GM12872 (cell line): ENCODE measurements at regions not wholly inside any gene's neighbourhood (a gene's known extent, or its start where the extent isn't known, plus 50 kb on each side); places are given as distances from the start of the nearest gene placed in this dataset.

Experiments used
- TF ChIP-seq, protein P1 (sequence below): IDR thresholded peaks from 3 replicates; pipeline ENCODE4 v1.5.1; 2011; ENCODE audit warnings: low read depth, mild to moderate bottlenecking, low read length, moderate library complexity; ENCODE audit not compliant: insufficient read depth

DNA sequence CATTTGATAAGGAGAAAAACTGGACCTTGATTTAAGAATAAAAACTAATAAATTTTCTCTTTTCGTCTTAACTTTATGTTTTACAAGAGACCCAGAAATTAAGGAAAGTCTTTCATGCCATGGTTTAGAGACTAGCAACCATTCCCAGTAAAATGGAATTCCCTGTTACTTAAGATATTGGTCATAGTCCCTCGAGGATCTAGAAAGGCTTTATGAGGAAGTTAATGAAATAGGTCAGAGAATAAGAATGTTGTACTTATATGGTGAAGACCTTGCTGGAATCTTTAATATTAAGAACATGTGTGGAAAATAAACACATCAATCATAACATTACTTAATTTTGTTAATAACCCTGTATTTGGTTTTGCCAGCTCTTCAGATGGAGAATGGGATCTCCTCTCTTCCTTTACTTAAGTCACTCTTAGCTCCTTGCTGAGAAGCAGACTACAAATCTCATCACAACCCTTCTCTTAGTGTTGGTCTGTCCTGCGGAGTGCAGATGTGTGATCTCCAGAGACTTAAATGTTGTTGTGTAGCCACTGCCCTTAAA, 382.9 kb downstream of the QKI start:
- TF ChIP-seq, protein P1, sequence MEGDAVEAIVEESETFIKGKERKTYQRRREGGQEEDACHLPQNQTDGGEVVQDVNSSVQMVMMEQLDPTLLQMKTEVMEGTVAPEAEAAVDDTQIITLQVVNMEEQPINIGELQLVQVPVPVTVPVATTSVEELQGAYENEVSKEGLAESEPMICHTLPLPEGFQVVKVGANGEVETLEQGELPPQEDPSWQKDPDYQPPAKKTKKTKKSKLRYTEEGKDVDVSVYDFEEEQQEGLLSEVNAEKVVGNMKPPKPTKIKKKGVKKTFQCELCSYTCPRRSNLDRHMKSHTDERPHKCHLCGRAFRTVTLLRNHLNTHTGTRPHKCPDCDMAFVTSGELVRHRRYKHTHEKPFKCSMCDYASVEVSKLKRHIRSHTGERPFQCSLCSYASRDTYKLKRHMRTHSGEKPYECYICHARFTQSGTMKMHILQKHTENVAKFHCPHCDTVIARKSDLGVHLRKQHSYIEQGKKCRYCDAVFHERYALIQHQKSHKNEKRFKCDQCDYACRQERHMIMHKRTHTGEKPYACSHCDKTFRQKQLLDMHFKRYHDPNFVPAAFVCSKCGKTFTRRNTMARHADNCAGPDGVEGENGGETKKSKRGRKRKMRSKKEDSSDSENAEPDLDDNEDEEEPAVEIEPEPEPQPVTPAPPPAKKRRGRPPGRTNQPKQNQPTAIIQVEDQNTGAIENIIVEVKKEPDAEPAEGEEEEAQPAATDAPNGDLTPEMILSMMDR = no peak

DNA sequence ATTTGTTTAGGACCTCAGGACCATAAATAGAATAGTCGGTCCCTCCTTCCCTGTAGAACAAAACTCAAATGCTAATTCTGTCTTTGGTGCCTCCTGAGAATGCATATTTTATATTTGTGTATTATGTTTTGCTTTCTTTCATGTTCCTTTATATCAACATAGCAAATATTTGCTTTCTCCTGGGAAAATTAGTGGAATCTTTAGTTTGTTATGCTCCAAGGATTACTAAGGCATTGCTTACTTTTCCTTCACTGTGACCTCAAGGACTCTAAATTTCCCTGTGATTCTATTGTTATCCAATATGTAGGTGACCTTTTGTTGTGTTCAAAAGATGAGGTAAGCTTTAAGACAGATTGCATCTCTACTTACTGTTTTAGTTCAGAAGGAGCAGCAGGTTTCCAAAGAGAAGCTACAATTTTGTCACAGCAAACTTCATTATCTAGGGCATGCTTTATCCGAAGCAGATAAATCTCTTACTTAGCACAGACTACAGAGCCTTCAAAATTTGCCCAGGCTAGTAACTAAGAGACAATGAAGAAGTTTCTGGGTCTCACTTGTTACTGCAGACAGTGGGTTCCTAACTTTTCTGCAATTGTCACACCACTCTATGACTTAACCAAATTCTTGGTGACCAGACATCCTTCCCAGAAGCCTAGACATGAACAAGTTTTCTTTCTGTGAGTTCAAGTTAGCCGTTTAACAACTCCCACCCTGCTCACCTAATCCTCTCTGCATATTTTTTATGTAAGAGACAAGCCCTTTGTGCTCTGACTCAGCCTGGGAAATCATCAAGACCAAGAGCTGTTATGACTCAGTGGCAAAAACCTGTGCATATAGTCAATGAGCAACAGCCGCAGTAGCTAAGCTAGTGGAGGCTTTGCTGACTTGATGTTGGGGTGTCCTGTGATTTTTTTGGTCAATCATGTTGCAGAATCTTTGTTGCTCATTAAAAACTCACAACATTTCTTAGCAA, 378.8 kb downstream of the QKI start:
- TF ChIP-seq, protein P1 = no peak

DNA sequence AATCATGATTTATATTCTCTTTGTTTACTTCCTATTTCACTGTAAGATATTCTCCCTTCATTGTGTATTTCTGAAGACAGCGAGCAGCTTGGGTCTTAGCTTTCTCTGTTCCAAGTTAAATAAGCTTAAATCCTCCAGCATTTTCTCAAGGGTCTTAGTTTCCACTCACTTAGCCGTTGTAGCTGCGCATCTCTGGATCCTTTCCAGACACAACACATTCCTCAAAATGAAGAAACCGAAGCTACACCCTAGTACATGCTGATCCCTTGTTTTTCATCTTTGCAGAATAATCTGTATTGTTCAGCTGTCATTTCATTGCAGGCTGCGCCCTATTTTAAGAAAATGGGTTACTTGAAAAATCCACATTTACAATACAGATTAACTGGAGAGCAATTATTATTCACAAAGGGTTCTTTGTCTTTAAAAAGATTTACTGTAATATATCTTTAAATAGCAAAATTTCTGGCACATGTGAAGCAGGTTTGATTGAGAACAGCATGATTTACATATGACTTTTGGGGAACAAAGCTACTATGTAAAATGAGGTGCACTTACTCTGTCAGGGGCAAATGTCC, 375.8 kb downstream of the QKI start:
- TF ChIP-seq, protein P1 = no peak

DNA sequence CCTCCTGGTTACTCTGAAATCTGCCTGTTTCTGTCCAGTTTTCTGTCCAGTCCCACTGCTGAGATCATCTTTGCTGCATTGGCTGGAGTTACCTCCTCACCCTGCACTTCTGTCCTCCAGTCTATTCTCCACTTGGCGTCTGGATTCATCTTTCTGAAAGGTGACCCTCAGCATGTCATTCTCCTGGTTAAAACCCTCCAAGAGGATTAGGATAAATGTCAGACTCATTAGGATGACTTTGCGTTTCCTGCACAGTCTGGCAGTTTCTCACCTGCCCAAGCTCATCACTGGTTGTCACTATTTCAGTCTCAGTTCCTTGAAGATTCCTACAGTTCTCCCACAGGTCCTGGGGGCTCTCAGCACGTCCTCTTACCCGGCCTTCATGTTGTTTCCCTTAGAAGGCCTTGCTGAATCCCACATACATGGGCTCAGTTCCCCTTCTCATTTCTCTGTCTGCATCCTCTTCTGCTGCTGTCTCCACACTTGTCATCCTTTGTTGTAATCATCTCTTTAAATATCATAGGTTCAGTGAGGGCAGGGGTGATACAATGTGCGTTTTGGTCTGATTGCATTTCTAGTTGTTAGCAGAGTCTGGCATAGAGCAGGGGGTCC, 374.8 kb downstream of the QKI start:
- TF ChIP-seq, protein P1 = no peak

DNA sequence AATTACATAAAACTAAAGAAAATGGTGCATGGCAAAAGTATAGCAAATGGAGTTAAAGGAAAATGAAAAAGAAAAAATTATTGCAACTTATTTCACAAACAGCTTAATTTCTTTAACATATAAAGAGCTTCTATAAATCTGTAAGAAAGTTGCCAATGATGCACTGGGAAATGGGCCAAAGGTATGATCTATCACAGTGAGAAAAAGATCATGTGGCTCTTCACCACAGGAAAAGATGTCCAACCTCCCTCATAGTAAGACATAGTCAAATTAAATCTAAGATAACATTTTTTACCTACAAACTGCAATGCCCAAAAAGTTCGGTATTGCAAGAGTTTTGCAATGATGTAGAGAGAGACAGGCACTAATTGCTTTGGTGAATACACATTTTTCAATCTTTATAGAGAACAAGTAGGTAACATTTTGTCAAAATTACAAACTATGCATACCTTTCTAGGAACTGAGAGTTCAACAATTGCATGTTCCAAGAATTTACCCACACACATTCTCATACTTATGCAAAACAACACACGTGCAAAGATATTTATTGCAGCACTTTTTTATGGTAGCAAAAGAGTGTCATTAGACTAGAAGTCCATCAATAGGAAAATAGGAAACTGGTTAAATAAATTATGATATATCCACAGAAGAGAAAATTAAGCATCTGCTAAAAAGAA, 372.6 kb downstream of the QKI start:
- TF ChIP-seq, protein P1 = no peak

DNA sequence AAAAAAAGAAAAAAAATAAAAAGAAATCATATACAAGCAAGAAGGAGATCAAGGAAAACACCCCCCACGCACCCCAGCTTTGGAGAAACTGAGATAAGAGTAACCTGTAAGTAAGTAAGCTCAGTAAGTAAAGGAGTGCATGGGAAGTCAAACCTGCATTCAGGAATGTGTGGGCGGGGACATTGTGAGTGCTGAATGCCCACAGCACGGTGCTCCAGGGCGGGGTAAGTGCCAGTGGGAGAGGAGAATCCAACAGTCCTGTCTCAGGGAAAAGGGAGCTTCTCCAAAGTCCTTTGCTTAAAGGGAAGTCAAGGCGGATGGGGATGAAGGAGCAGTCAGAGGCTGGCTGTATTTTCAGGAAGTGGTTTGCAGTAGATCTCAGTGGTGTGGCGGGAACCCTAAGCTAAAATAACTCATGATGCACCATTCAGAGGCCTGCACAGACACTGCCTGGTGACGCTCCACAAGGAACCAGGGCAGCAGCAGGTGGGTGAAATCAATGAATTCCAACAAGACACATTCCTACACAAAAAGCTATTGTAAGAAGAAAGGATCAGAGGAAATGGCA, 368.0 kb downstream of the QKI start:
- TF ChIP-seq, protein P1 = no peak
